GM18909 (cell line): ENCODE measurements at regions not wholly inside any gene's neighbourhood (a gene's known extent, or its start where the extent isn't known, plus 50 kb on each side); places are given as distances from the start of the nearest gene placed in this dataset.
"Not testable (repeated sequence)": the region's sequence is repeated elsewhere in the genome, so short reads cannot be mapped to it uniquely, and the experiment has no call there.

Experiments used
- ATAC-seq: cut with Tn5 transposase; IDR thresholded peaks from one replicate; pipeline ENCODE4 v1.9.1; 2021; ENCODE audit warnings: mild to moderate bottlenecking; ENCODE audit not compliant: unreplicated experiment, poor library complexity

GRCh38 chr13:46468570-46469463 lies 81.8 kb upstream of the RUBCNL start:
- ATAC-seq, result no peak

GRCh38 chr13:46467694-46468093 lies 80.6 kb upstream of the RUBCNL start:
- ATAC-seq, result not testable (repeated sequence)

DNA sequence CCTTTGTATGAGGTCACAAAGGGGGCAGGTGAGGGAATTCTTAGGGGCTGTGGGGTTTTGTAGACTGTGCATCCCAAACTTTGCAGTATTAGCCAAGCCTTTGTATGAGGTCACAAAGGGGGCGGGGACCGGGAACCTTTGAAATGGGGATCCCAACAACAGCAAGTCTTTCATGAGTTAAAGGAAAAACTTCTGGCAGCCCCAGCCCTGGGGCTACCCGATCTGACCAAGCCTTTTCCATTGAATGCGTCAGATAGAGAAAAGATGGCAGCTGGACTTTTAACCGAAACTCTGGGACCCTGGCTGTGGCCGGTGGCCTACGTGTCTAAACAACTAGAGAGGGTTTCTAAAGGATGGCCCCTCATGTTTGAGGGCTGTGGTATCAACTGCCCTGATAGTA lies 79.0 kb upstream of the RUBCNL start:
- ATAC-seq, result not testable (repeated sequence)

GRCh38 chr13:46463719-46464118 lies 76.7 kb upstream of the RUBCNL start:
- ATAC-seq, result no peak

DNA sequence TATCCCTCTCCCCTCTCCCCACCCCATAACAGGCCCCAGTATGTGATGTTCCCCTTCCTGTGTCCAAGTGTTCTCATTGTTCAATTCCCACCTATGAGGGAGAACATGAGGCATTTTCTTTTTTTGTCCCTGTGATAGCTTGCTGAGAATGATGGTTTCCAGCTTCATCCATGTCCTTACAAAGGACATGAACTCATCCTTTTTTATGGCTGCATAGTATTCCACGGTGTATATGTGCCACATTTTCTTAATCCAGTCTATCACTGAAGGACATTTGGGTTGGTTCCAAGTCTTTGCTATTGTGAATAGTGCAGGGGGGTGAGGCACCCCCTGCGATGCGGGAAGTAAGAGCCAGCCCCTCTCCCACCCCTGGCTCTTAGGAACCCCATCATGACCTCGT lies 73.2 kb upstream of the RUBCNL start:
- not testable (repeated sequence) for ATAC-seq

GRCh38 chr13:46457255-46457654 lies 70.2 kb upstream of the RUBCNL start:
- not testable (repeated sequence) for ATAC-seq

DNA sequence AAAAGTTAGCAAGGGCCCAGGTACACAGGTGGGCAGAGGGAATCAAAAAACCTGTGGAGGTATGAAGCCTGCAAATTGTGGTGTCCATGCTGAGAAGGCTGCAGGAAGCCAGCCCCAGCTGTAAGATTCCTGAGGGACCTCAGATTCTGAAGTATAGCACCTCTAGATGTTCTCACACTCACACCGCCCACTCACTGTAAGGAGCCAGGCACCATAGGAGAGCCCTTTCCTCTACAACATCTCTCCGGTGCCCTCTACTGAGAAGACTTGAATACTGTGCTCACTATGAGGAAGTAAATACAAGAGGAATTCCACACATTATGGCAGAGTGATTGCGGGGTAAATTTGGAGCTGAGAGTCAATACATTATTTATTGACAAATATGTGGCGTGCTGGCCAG lies 68.9 kb upstream of the RUBCNL start:
- peak; percentile 89 for ATAC-seq

GRCh38 chr13:46451145-46451544 lies 64.1 kb upstream of the RUBCNL start:
- not testable (repeated sequence) for ATAC-seq

- not testable (repeated sequence) for ATAC-seq
Observed at GRCh38 chr13:46449949-46450348, 62.9 kb upstream of the RUBCNL start.

DNA sequence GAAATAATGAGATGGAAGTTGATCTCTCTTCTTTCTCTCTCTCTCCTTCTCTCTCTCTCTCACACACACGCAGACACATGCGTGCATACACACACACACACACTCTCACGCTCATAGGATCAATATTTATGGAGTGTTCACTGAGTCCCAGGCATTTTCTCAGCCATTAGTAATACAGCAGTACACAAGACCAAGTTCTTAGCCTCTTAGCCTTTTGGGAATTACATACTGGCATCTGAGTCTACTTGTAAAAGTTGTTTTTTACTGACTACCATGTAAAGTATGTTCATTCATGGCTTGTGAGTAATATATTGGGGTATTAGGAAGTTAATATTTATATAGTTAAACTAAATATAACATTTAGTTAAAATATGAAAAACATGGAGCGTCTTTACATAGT lies 61.1 kb upstream of the RUBCNL start:
- not testable (repeated sequence) for ATAC-seq

DNA sequence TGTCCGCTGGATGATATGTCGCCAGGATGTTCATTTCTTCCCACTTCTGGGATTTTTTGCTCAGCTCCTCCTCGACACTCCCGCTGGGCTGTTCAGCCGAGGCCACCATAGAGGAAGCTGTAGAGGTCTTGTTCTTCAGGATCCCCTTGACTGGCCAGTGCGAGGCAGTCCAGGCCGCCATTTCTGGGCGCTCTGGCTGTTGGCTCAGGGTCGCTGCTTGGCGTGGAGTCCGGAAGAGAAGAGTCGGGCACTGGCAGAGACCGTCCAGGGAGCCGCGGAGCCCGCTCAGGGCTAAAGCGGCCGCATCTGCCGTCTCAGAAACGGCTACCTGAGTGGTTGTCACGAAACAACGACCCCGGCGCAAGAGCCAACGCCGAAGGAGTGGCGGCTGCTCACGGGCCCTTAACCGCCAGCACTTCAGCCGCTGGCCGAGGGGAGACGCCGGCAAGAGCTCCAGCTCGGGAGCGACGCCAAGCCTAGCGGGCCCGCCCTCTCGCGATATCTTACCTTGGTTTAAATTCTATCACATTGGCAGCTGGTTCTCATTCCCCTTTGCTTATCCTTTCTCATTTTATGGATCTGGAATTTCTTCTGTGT lies 50.9 kb upstream of the RUBCNL start:
- not testable (repeated sequence) for ATAC-seq
